Inferior parietal cortex (tissue), 1 donor: ENCODE measurements at regions not wholly inside any gene's neighbourhood (a gene's known extent, or its start where the extent isn't known, plus 50 kb on each side); places are given as distances from the start of the nearest gene placed in this dataset.
"Not testable (repeated sequence)": the region's sequence is repeated elsewhere in the genome, so short reads cannot be mapped to it uniquely, and the experiment has no call there.

Source experiments
- DNase-seq: peaks from one replicate; pipeline ENCODE4 v3.0.0-alpha.2; 2016; ENCODE audit errors: extremely low spot score

DNA sequence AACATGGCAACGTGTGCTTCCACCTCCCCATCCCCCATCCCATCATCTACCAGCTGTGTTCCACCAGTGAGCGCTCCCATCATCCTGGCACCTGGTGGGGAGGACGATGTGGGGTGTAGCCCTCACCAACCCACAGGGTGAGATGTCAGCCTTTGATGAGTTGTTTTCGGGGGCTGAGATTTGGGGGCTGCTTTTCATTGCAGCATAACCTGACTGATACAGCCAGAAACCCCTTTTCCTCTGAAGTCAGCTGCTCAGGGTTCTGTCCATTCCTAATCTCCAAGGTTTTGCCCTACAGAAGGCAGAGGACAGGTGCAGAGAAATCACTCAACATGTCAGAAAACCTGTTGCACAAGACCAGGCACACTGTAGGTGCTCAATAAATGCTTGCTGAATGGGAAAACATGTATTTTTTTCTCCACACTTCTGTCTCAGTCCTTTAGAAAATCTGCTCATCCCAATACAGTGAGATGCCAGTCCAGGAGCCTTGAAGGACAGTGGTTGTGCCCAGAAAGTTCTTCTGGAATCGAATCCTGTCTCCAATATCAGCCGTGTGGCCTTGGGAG, 239.8 kb downstream of the RBM19 start:
- no peak for DNase-seq

DNA sequence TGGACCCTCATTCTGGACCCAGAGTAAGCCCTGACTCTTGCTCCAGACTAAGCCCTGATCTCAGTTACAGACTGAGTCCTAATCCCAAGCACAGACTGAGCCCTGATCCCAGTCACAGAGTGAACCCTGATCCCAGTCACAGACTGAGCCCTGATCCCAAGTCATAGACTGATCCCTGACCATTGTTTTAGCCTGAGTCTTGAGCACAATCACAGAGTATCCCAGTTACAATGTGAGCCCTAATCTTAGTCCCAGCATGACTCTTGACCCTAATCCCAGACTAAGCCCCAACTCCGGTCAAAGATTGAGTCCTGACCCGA, 240.6 kb downstream of the RBM19 start:
- DNase-seq, result no peak

DNA sequence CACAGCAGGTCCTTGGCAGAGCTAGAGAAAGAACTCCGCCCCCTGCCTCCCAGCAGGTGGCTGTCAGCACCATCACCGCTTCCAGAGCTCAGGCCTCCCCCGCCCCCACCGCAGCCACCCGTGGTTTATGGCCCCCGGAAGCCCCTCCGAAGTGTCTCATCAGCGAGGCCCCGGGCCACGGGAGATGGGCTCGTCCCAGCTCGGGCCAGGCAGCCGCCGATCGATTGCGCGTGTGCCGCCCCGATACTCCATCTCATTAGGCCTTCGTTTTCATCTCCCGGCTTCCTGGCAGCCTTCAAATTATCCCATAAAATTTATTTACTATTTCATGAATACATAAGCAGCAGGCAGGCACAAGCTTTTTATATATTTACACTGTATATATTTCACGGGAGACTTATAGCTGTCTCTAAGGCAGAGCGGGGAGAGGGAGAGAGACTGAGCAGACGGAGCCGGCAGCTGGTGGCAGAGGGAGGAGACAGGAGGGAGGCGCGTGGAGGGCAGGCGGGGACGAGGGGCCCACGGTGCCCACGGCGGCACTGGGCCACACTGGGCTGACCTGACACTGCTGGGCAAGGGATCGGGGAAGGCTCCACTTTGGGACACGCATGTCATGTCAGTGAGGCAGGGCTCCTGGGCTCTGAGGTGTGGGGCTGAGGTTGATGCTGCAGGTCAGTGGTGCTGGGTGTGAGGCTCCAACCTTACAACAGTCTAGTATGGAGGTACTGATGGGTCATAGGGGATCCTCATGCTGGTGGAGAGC, 241.2 kb downstream of the RBM19 start:
- DNase-seq, result no peak

DNA sequence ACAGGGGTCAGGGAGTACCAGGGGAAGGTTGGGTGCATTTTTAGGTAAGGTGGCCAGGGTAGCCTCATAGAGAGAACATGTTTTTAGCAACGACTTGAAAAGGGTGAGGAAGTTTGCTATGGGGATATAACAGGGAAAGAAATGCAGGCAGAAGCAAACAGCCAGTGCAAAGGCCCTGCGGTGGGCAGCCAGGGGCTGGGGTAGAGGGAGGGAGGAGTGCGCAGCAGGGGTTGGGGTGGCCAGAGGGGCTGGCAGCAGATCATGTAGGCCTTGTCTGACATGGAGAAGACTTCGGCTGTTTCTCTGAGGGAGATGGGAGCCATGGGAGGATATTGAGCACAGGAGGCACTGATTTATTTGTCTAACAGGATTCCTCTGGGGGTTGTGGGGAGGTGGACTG, 242.5 kb downstream of the RBM19 start:
- DNase-seq, result no peak

DNA sequence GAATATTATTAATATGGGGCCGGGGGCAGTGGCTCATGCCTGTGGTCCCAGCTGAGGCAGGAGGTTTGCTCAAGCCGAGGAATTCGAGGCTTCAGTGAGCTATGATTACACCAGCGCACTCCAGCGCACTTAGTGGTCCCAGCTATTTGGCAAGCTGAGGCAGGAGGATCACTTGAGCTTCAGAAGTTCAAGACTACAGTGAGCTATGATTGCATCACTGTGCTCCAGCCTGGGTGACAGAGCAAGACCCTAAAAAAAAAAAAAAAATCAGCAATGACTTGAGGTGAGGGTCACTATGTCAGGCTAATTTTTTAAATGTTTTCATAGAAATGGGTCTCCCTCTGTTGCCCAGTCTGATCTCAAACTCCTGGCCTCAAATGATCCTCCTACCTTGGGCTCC, 243.4 kb downstream of the RBM19 start:
- no peak for DNase-seq

DNA sequence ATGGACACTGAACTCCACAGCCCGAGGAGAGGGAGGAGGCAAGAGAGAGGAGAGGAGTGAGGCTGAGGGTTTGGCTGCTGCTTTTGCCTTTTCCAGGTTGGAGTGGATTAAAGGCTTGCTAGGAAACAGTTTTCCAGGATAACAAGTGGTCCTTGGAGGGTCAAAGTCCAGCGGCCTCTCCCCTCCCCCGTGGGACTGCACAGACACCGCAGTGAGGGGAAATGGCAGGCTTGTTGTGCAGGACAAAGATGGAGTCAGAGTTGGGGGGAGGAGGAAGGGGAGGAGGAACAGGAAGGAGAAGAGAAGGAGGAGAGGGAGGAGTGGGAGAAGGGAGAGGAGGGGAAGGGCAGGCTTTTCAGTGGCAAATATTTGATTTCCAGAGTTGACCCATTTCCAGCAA, 245.5 kb downstream of the RBM19 start:
- no peak for DNase-seq

DNA sequence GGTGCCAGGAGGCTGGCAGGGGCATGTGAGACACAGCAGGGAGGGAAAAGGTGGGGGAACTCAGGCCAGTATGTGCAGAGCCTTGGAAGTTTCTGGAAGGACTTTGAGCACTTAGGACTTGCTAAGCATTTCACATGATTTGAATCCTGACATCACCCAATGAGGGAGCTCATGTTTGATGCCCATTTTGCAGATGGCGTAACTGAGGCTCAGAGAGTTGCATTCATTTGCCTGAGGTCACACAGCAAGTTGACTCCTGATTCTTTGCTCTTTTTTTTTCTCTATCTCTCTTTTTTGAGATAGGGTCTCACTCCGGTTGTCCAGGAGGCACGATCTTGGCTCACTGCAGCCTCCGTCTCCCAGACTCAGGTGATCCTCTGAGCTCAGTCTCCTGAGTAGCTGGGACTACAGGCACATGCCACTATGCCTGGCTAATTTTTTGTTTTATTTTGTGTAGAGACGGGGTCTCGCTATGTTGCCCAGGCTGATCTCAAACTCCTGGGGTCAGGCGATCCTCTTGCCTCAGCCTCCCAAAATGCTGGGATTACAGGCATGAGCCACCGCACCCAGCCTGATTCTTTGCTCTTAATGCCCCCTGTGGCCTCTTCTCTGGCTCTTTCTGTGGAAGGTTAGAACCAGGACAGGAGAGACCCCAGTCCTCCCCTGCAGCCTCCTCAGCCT, 246.1 kb downstream of the RBM19 start:
- DNase-seq, result no peak

DNA sequence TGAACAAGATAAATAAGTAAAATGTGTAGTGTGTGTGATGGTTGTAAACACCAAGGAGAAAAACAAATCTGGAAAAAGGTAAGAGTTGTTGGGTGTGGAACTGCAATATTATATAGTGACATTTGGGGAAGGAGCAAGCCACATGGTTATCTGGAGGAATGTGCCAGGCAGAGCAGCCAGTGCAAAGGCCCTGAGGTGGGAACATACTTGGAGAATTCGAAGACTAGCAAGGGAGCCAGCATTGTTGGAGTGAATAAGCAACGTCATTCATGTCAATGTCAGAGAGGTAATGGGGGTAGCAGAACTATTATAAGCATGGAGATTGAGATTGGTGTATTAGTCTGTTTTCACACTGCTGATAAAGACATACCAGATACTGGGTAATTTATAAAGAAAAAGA, 241.5 kb upstream of the LHX5 start:
- DNase-seq, result no peak

DNA sequence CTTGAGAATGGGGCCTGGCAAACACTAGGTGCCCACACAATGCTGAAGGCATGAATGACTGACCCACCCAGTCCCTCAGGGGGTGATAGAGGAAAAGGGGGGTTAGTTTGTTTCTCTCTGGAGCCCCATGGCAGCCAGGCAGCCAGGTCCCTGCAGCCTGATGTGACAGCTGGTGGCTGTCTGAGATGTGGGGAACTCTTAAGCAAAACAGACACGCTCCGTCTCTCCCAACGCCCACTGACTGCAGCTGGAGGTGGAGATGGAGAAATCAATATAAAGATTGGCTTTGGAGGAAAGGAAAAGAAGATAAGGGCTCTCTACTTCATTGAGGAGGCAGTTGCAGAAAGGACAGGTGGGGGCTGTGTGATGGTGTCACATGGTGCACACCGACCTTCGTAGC, 240.8 kb upstream of the LHX5 start:
- no peak for DNase-seq

DNA sequence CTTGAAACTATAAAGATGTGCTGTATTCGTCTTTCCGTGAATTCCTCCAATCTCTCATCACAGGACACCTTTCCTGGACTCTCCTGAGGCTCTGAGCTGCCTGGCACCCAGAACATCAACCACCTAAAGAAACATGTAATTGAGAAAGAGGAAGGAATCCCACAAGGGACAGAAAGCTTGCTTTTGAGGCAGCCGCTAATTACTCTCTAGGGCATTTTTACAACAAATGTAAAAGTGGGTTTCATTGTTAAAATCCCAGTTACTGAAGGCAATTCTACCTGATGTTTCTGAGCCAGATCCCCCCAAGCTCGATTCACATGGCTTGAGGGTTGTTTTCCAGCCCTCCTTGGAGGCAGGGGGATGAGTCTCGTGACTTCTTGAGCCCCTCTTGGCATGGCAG, 238.5 kb upstream of the LHX5 start:
- no peak for DNase-seq

DNA sequence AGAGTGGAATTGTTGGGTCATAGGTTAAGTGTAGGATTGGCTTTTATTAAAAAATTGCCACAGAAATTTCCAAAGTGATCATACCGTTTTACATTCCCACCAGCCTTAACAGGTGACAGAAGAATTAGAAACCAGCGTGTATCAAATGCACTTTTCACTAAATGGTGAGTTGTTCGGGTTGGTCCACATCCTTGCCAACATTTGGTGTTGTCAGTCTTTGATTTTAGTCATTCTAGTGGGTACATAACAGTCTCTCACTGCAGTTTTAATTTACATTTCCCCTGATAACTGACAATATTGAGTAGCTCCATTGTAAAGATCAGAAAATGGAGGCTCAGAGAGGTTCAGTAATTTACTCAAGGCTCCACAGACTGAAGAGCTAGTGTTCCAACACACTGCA, 237.8 kb upstream of the LHX5 start:
- DNase-seq, result no peak

DNA sequence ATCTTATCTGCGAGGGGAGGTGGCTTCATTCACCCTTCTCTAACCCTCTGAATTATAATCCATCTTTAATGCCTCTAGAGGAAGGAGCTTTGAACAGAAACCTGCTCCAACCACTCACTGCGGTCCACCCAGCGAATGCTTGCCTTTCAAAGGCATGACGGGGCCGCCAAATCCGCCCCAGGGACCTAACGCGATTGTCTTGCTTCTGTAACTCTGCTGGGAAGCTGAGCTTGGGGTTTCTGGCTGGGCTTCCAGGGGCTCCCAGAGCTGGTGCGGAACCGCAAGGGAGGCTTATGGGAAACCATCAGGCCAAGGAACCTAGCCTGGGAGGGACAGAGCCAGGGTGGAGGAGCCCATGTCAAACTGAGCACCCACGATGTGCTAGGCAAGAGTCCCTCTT, 231.2 kb upstream of the LHX5 start:
- no peak for DNase-seq

DNA sequence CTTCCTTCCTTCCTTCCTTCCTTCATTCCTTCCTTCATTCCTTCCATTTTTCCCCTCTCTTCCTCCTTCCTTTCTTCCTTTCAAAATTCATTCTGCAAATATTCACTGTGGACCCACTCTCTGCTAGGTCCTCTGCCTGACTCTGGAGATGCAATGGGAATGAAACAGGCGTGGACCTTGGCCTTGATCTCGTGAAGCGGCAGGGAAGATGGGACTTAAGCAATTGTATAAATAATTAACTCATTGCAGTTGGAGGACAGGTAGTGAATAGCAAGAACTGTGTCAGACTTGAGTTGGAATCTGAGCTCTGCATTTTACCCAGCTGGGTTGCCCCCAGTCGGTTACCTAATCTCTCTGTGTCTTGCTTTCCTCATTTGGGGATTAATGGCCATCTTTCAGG, 230.6 kb upstream of the LHX5 start:
- no peak for DNase-seq

DNA sequence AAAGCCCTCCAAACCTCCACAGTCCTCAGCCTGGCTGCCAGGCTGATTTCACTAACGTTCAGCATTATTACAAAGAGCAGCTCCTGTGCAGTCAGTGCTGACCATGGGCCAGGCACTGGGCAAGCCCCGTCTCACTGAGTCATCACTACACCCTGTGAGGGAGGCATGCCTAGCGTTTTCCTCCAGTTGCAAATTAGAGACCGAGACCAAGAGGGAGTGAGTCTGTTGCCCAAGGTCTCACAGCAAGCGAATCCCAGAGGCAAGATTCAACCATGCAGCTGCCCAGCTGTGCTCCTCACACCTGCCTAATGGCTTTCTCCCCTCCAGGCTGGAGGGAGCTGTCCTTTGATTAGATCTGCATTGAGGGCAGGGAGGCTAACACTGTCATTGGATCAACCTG, 229.3 kb upstream of the LHX5 start:
- no peak for DNase-seq

DNA sequence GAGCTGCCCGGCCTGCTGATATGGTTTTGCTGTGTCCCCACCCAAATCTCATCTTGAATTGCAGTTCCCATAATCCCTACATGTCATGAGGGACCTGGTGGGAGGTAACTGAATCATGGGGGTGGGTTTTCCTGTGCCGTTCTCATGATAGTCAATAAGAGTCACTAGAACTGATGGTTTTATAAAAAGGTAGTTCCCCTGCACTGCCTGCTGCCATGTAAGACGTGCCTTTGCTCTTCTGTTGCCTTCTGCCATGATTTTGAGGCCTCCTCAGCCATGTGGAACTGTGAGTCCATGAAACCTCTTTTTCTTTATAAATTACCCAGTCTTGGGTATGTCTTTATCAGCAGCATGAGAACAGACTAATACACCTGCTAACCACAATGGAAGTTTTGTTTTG, 228.3 kb upstream of the LHX5 start:
- not testable (repeated sequence) for DNase-seq

DNA sequence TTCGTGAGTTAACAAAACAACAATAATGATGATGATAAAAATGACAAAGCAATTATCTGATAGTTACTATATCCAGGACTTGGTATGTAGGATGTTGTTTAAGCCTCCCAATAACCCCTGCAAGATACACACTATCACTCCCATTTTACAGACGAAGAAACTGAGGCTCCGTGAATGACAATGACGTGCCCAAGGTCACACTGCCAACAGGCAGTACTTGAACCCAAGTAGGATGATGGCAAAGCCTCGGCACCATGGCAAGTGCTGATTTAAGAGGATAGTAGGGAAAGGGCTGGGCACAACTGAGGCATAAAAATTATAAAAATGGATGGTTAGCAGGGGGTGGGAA, 226.8 kb upstream of the LHX5 start:
- DNase-seq, result no peak

DNA sequence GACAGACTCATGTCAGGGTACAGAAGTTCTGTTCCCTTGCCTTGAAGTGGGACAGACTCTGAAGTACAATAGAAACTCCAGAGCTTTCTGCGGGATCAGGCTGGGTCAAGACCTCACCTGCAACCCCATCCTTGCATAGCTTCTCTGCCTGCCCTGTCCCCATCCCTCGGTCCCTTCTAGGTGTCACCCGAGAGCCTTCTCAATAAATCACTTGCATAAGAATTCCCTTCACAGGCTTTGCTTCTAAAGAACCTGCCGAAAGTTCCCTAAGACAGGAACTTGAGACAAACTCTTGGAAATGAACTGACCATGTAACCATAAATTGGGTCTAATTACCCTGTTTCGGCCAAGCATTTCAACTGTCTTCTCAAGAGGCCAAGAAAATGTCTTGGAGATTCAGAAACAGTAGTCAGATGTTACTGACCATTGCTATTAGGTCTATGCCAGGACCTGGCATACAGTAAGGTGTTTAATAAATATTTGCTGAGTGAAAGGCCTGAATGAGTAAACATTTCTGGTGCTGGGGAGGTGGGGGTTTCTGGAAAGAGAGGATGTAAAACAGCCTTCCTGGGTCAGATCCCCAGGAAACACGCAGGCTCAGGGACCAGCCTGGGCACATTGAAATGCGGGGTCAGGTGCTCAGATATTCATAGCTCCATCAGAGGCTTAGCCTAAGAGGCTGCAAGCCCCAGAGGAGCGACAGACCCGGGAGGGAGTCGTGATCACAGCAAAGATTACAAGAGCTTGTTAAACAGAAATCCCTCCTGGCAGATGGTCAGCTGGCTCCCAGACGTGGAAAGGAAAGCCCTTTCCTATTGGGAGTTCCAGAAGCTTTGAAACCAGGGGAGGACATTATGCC, 226.2 kb upstream of the LHX5 start:
- no peak for DNase-seq

DNA sequence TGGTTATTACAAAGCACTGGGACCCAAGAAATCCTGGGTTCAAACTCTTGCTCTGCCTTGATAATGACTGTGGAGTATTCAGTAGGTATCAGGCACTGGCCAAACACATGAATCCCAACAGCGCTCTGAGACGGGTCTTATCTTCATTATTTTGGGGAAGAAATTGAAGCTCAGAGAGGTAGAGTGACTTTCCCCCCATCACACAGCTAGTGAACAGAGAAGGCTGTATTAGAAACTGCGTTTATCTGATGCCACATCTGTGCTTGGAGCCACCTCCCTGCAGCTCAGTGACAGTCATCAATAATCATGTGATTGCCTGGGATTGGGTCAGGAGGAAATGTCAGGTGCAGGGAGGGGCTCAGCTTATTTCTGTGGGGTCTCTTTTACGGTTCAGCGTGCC, 225.4 kb upstream of the LHX5 start:
- DNase-seq, result no peak

DNA sequence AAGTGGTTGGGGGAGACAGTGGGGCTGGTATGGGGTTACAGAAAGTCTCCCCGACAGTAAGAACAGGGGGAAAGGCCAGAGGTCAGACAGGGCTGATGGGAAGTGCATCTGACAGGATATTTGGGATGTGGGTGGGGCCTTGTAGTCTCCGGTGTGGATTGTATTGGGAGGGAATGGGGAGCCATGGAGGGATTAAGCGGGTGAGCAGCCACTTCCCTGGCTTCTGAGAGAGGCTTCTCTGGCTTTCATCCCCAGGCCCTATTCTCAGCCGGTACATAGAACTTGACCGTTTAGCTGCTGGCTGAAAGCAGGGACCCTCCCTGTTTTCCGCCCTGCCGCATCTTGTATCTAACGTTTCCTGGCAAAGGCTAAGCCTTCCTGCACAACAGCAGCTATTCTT, 222.0 kb upstream of the LHX5 start:
- DNase-seq, result no peak

DNA sequence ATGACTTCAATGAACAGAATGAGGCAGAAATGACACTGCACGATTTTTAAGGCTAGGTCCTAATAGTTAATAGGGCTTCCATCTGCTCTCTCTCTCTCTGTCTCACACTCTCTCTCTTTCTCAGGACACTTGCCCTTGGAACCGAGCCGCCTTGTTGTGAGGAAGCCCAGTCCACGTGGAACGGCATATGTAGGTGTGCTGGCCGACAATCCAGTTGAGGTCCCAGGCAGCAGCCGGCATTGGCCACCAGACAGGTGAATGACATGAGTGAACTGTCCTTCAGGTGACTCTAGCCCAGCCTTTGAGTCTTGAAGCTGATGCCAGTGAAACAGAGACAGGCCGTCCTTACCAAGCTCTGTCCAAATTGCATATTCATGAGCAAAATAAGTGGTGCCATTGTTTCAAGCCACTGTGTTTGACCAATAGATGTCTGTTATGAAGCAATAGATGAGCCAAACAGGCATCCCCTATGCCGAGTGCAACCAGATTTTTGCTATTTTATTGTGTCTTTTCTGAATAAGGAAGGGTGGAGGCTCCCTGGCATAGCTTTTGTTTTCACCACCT, 217.5 kb upstream of the LHX5 start:
- DNase-seq, result no peak

DNA sequence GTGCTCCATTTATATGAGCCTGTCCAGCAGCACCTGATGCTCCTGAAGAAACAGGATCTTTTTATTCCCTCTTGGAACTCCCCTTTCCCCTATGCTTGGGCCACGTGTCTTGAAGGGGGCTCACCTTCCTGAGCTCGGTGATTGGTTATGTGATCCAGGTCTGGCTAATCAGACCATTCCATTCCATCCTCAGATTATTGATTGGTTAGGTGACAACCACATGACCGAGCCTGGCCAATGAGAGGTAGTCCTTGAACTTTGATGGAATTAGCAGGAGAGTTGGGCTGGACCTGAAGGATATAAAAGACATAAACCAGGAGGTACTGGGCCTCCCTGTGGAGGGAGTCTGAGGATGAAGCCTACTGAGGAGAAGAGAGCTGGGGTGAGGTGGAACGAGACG, 216.6 kb upstream of the LHX5 start:
- DNase-seq, result no peak
